Esophagus muscularis mucosa (tissue), 4 donors: ENCODE measurements at regions not wholly inside any gene's neighbourhood (a gene's known extent, or its start where the extent isn't known, plus 50 kb on each side); places are given as distances from the start of the nearest gene placed in this dataset.

Experiments used
- DNase-seq: peaks from one replicate; pipeline ENCODE4 v3.0.0-alpha.2; 2017; ENCODE audit errors: extremely low spot score
- H3K27ac ChIP-seq, 4 donors: fragments of 200-600 bp; sonication (generic); replicated peaks in 1 of 4; 1 replicate in 3 of 4; 2 replicates in 1 of 4; pipeline ENCODE4 v1.5.1; 2016 to 2019; ENCODE audit warnings: mild to moderate bottlenecking in 1 of 4
- H3K27me3 ChIP-seq, 4 donors: fragments of 200-600 bp; sonication (generic); one replicate each; pipeline versions ENCODE4 v1.5.1 to v1.6.0; 2016 to 2019
- H3K36me3 ChIP-seq, 4 donors: fragments of 200-600 bp; sonication (generic); one replicate each; pipeline ENCODE4 v1.5.1; 2016 to 2019
- H3K4me1 ChIP-seq, 4 donors: fragments of 200-600 bp; sonication (generic); one replicate each; pipeline ENCODE4 v1.5.1; 2016 to 2019
- H3K4me3 ChIP-seq, 4 donors: fragments of 200-600 bp; sonication (generic); 1 replicate in 2 of 4; 2 replicates in 2 of 4; pipeline ENCODE4 v1.5.1; 2016 to 2019; ENCODE audit warnings: mild to moderate bottlenecking in 4 of 4, moderate library complexity in 1 of 4
- H3K9me3 ChIP-seq, 4 donors: fragments of 200-600 bp; sonication (generic); 1 replicate in 3 of 4; 2 replicates in 1 of 4; pipeline ENCODE4 v1.5.1; 2016 to 2019
- EP300 ChIP-seq: sonication (generic); formaldehyde crosslinking; IDR thresholded peaks from one replicate; pipeline ENCODE4 v1.6.1; 2017; ENCODE audit warnings: antibody characterized with exemption
- POLR2A ChIP-seq: fragments of 450-650 bp; IDR thresholded peaks from one replicate; pipeline ENCODE4 v1.6.1; 2017; ENCODE audit warnings: antibody characterized with exemption, moderate library complexity, mild to moderate bottlenecking, low read depth
- POLR2AphosphoS5 ChIP-seq, 2 donors: sonication (generic); formaldehyde crosslinking; IDR thresholded peaks; one replicate each; pipeline ENCODE4 v1.6.1; 2017; ENCODE audit warnings: antibody characterized with exemption in 2 of 2
- WGBS: methylation state at CpG from one replicate; pipeline ENCODE4 v1.1.5; 2018; 5-methylcytosine and 5-hydroxymethylcytosine counted together
- intact Hi-C: fragments of 100-400 bp; cut with DNase I; formaldehyde crosslinking; loops from one replicate; pipeline ENCODE4 v1.15.1; 2023
- TF ChIP-seq, protein P1 (sequence below), 3 experiments: fragments of 200-600 bp in 2 of 3; fragments of 450-650 bp in 1 of 3; sonication (generic) in 2 of 3; IDR thresholded peaks; one replicate each; pipeline ENCODE4 v1.5.1; 2017 to 2019; ENCODE audit warnings: antibody characterized with exemption in 3 of 3, mild to moderate bottlenecking in 2 of 3, moderate library complexity in 1 of 3

DNA sequence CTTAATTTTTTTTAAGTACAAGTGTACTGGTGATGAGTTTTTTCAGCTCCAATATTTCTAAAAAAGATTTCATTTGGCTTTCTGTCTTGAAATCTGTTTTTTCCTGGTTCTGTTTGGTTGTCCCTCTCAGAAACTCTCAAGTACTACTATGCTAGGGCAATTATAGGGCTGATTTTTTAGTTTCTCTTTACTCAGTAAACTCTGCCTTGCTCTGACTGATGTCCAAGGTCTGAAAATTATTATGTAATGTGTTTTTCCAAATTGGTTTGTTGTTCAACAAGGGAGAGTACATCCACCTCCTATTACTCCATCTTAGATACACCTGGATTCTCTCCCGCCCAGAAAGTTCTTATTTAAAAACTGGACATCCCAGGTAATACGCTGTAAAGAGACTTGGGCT, 877.7 kb downstream of the CBLN2 start:
- Histone ChIP-seq H3K4me1 (no peaks in the 10 kb centered on the region), H3K4me3 (no peak overlapping the region), H3K36me3 (no peaks in the 10 kb centered on the region), H3K9me3 (no peaks in the 10 kb centered on the region), H3K27me3 (no peaks in the 10 kb centered on the region), H3K27ac (no peak overlapping the region)
- intact Hi-C loops = no loop called here
- WGBS = 93% methylated on average over 2 of the region's 2 CpGs
- DNase-seq = no peak
- TF ChIP-seq, protein P1, sequence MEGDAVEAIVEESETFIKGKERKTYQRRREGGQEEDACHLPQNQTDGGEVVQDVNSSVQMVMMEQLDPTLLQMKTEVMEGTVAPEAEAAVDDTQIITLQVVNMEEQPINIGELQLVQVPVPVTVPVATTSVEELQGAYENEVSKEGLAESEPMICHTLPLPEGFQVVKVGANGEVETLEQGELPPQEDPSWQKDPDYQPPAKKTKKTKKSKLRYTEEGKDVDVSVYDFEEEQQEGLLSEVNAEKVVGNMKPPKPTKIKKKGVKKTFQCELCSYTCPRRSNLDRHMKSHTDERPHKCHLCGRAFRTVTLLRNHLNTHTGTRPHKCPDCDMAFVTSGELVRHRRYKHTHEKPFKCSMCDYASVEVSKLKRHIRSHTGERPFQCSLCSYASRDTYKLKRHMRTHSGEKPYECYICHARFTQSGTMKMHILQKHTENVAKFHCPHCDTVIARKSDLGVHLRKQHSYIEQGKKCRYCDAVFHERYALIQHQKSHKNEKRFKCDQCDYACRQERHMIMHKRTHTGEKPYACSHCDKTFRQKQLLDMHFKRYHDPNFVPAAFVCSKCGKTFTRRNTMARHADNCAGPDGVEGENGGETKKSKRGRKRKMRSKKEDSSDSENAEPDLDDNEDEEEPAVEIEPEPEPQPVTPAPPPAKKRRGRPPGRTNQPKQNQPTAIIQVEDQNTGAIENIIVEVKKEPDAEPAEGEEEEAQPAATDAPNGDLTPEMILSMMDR (IDR thresholded peaks at IDR 0.05) = no peak
- TF ChIP-seq POLR2AphosphoS5 (IDR thresholded peaks at IDR 0.05) (no peak), POLR2A (no peak), EP300 (no peak)

DNA sequence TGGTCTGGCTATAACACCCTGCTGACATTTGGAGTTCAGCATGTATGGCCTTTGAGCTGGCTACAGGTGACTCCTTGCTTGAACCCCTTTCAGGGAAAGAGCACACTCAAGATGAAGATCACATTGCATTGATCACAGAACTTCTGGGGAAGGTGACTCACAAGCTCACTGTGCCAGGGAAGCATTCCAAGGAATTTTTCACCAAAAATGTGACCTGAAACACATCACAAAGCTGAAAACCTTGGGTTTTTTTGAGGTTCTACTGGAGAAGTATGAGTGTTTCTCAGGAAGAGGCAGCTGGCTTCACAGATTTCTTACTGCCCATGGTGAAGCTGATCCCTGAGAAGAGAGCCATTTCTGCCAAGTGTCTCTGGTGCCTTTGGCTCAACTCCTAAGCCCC, 879.0 kb downstream of the CBLN2 start:
- no peaks in the 10 kb centered on the region for H3K27me3 ChIP-seq
- H3K9me3 ChIP-seq = no peaks in the 10 kb centered on the region
- no peaks in the 10 kb centered on the region for H3K4me1 ChIP-seq
- intact Hi-C loops = no loop called here
- H3K27ac ChIP-seq = no peak overlapping the region
- H3K36me3 ChIP-seq = no peaks in the 10 kb centered on the region
- no peak overlapping the region for H3K4me3 ChIP-seq
- DNase-seq = no peak
- TF ChIP-seq POLR2A = no peak
- TF ChIP-seq POLR2AphosphoS5 (IDR thresholded peaks at IDR 0.05) = no peak
- TF ChIP-seq, protein P1 (IDR thresholded peaks at IDR 0.05) = no peak
- TF ChIP-seq EP300 = no peak

DNA sequence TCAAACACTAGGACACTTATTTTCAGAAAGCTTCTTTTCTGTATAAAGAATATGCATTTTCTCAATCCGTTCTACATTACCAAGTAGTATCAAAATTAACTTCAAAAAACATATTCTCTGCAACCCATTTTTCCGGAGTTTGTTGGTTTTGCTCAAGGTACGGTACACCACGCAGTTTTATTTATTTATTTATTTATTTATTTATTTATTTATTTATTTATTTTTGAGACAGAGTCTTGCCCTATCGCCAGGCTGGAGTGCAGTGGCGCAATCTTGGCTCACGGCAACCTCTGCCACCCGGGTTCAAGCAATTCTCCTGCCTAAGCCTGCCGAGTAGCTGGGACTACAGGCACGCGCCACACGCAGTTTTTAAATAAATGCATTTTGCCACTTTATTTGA, 900.3 kb downstream of the CBLN2 start:
- H3K27me3 ChIP-seq = no peaks in the 10 kb centered on the region
- H3K9me3 ChIP-seq = no peaks in the 10 kb centered on the region
- no peak overlapping the region for H3K4me3 ChIP-seq
- DNase-seq = no peak
- 93% methylated on average over 12 of the region's 12 CpGs for WGBS
- H3K27ac ChIP-seq = no peak overlapping the region
- no peaks in the 10 kb centered on the region for H3K36me3 ChIP-seq
- intact Hi-C loops = no loop called here
- no peaks in the 10 kb centered on the region for H3K4me1 ChIP-seq
- TF ChIP-seq POLR2A = no peak

DNA sequence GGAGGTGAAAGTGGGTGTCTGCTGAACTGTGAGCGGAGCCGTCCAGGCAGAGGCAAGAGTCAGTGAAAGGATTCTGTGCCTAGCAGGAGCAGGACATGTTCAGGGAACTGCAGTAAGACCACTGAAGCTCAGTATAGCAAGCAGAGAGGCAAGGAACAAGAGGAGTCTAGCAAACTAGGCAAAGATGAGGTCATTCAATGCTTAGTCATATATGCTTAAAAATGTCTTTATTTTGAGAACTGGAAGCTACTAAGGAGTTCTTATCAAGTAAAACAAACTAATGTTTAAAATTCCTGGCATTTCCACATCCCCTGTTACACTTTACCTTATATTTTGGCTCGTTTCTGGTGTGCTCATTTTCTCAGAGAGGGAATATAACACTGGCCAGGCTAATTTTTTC, 913.4 kb downstream of the CBLN2 start:
- intact Hi-C loops = no loop called here
- H3K36me3 ChIP-seq = no peaks in the 10 kb centered on the region
- no peak for DNase-seq
- no peaks in the 10 kb centered on the region for H3K4me1 ChIP-seq
- H3K4me3 ChIP-seq = no peak overlapping the region
- H3K9me3 ChIP-seq = no peaks in the 10 kb centered on the region
- H3K27me3 ChIP-seq = no peaks in the 10 kb centered on the region
- no peak for TF ChIP-seq POLR2AphosphoS5 (IDR thresholded peaks at IDR 0.05)
- TF ChIP-seq POLR2A = no peak
- no peak for TF ChIP-seq EP300
- TF ChIP-seq, protein P1 (IDR thresholded peaks at IDR 0.05) = no peak
- no peak overlapping the region for H3K27ac ChIP-seq
- 68% methylated on average over 3 of the region's 3 CpGs for WGBS

DNA sequence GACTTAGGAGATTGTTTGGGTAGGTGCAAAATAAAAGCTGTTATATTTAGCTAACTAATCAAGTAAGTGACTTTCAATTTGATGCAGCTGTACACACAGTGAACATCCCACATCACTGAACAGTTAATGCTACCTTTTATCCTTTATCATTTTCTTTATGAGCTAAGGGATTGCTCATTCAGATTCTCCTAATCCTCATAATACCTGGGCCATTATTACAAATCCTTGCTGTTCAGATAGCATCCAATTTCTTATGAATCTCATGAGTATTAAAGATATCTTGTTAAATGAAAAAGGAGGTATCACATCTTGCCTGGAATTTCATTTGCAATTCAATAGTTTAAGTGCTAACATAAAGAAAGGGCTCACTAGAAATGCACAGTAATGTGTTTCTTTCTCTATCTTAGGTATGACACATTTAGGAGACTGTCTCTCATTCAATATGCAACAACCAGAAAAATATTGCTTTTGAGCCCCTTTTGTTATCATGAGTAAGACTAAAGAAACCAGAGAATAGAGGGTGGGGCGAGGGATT, 918.5 kb downstream of the CBLN2 start:
- no peak overlapping the region for H3K27ac ChIP-seq
- 76% methylated on average over 1 of the region's 1 CpG for WGBS
- no peaks in the 10 kb centered on the region for H3K27me3 ChIP-seq
- no peaks in the 10 kb centered on the region for H3K4me1 ChIP-seq
- H3K36me3 ChIP-seq = no peaks in the 10 kb centered on the region
- TF ChIP-seq EP300 (no peak), POLR2A (no peak), POLR2AphosphoS5 (IDR thresholded peaks at IDR 0.05) (no peak)
- TF ChIP-seq, protein P1 (IDR thresholded peaks at IDR 0.05) = no peak
- no peak for DNase-seq
- intact Hi-C loops = no loop called here
- H3K9me3 ChIP-seq = no peaks in the 10 kb centered on the region
- no peak overlapping the region for H3K4me3 ChIP-seq
